SK-N-SH (cell line): ENCODE measurements at regions not wholly inside any gene's neighbourhood (a gene's known extent, or its start where the extent isn't known, plus 50 kb on each side); places are given as distances from the start of the nearest gene placed in this dataset.

ENCODE experiments used
- CTCF ChIA-PET: fragments of 300-600, 350-600 bp; formaldehyde crosslinking; extraction: SDS; loops from one replicate; lab custom pipeline; 2021; lab: Yijun Ruan, JAX
- POLR2A ChIA-PET: fragments of 350-600 bp; sonication (Branson Sonifier 250); formaldehyde crosslinking; extraction: SDS; loops from one replicate; lab custom pipeline; 2020; ENCODE audit warnings: antibody characterized with exemption, inconsistent platforms; lab: Yijun Ruan, JAX
- DNase-seq: peaks from one replicate; pipeline ENCODE4 v3.0.0; 2012
- H2AFZ ChIP-seq: fragments of 200-600 bp; sonication (generic); 2 replicates; pipeline ENCODE4 v1.8.1; 2016; ENCODE audit warnings: antibody characterized with exemption, mild to moderate bottlenecking, low read depth
- H3F3A ChIP-seq: fragments of 200-600 bp; sonication (generic); replicated peaks from 2 replicates; pipeline ENCODE3; 2016; ENCODE audit warnings: antibody characterized with exemption, mild to moderate bottlenecking; ENCODE audit not compliant: insufficient read depth
- H3K27ac ChIP-seq, 2 experiments: fragments of 200-500 bp in 1 of 2; fragments of 200-600 bp in 1 of 2; sonication (Bioruptor generic) in 1 of 2; sonication (generic), shearing (Covaris generic) in 1 of 2; 2 replicates each; pipeline versions ENCODE4 v1.5.1 to v1.6.1; 2014 to 2016; ENCODE audit warnings: low read depth in 2 of 2, inconsistent platforms in 1 of 2, low read length in 1 of 2, mild to moderate bottlenecking in 1 of 2, mixed read lengths in 1 of 2
- H3K27me3 ChIP-seq: fragments of 200-600 bp; sonication (generic), shearing (Covaris generic); 2 replicates; pipeline ENCODE4 v1.6.1; 2016; ENCODE audit warnings: mixed run types; ENCODE audit not compliant: insufficient read depth
- H3K36me3 ChIP-seq, 2 experiments: fragments of 200-500 bp in 1 of 2; fragments of 200-600 bp in 1 of 2; sonication (Bioruptor generic) in 1 of 2; sonication (generic) in 1 of 2; replicated peaks in 1 of 2; 2 replicates each; pipeline versions ENCODE3 to v1.5.1; 2014 to 2016; ENCODE audit warnings: low read length in 1 of 2, mild to moderate bottlenecking in 1 of 2; ENCODE audit not compliant: insufficient read depth in 2 of 2, control insufficient read depth in 1 of 2
- H3K4me1 ChIP-seq, 2 experiments: fragments of 200-500 bp in 1 of 2; fragments of 200-600 bp in 1 of 2; sonication (Bioruptor generic) in 1 of 2; sonication (generic), shearing (Covaris generic) in 1 of 2; 2 replicates each; pipeline versions ENCODE4 v1.5.1 to v1.6.1; 2014 to 2016; ENCODE audit warnings: low read depth in 1 of 2, low read length in 1 of 2, mixed run types in 1 of 2; ENCODE audit not compliant: insufficient read depth in 2 of 2, control insufficient read depth in 1 of 2
- H3K4me2 ChIP-seq: fragments of 200-600 bp; sonication (generic), shearing (Covaris generic); 2 replicates; pipeline ENCODE4 v1.6.1; 2017; ENCODE audit warnings: mixed run types
- H3K4me3 ChIP-seq, 2 experiments: fragments of 200-500 bp in 1 of 2; fragments of 200-600 bp in 1 of 2; sonication (Bioruptor generic) in 1 of 2; sonication (generic), shearing (Covaris generic) in 1 of 2; 2 replicates each; pipeline versions ENCODE4 v1.5.1 to v1.8.1; 2014 to 2016; ENCODE audit warnings: low read depth in 2 of 2, inconsistent platforms in 1 of 2, low read length in 1 of 2, mild to moderate bottlenecking in 1 of 2, mixed read lengths in 1 of 2, moderate library complexity in 1 of 2
- H3K79me2 ChIP-seq: fragments of 200-600 bp; sonication (generic); 2 replicates; pipeline ENCODE4 v1.8.1; 2017; ENCODE audit warnings: mild to moderate bottlenecking; ENCODE audit not compliant: insufficient read depth
- H3K9ac ChIP-seq: fragments of 200-600 bp; sonication (generic); 2 replicates; pipeline ENCODE4 v1.6.1; 2017; ENCODE audit warnings: mixed run types
- H3K9me2 ChIP-seq: fragments of 200-600 bp; sonication (generic); 2 replicates; pipeline ENCODE4 v1.6.1; 2017; ENCODE audit warnings: mixed run types
- H3K9me3 ChIP-seq: fragments of 200-600 bp; sonication (generic); 2 replicates; pipeline ENCODE4 v1.6.1; 2017; ENCODE audit warnings: mixed run types, mild to moderate bottlenecking, moderate library complexity
- H4K20me1 ChIP-seq: fragments of 200-600 bp; sonication (generic); 2 replicates; pipeline ENCODE4 v1.6.1; 2017; ENCODE audit warnings: mild to moderate bottlenecking, mixed run types; ENCODE audit not compliant: insufficient read depth
- ELF1 ChIP-seq: IDR thresholded peaks from 2 replicates; pipeline ENCODE4 v1.4.0; 2012
- EP300 ChIP-seq, 2 experiments: IDR thresholded peaks; 2 replicates each; pipeline versions ENCODE4 v1.4.0 to v1.6.1; 2012; ENCODE audit warnings: borderline replicate concordance in 1 of 2, low read depth in 1 of 2, low read length in 1 of 2
- EZH2phosphoT487 ChIP-seq: fragments of 200-600 bp; sonication (generic); IDR thresholded peaks from 2 replicates; pipeline ENCODE4 v1.6.1; 2017; ENCODE audit warnings: low read depth, mixed run types, mild to moderate bottlenecking, antibody characterized with exemption, moderate library complexity, borderline replicate concordance
- FOSL2 ChIP-seq: IDR thresholded peaks from 2 replicates; pipeline ENCODE4 v1.4.0; 2012; ENCODE audit warnings: low read depth, mild to moderate bottlenecking, moderate library complexity, borderline replicate concordance
- FOXM1 ChIP-seq: IDR thresholded peaks from 2 replicates; pipeline ENCODE4 v1.4.0; 2012; ENCODE audit warnings: low read depth, mild to moderate bottlenecking
- MEF2A ChIP-seq: IDR thresholded peaks from 2 replicates; pipeline ENCODE4 v1.4.0; 2012; ENCODE audit warnings: low read depth, borderline replicate concordance
- MXI1 ChIP-seq: IDR thresholded peaks from 2 replicates; pipeline ENCODE4 v1.6.1; 2012; ENCODE audit warnings: mild to moderate bottlenecking, low read depth, low read length, improper control_type of control experiment
- NFIC ChIP-seq: IDR thresholded peaks from 2 replicates; pipeline ENCODE4 v1.4.0; 2012; ENCODE audit warnings: borderline replicate concordance
- NRF1 ChIP-seq: IDR thresholded peaks from 2 replicates; pipeline ENCODE4 v1.6.1; 2012; ENCODE audit warnings: low read depth, mild to moderate bottlenecking, low read length
- RFX5 ChIP-seq: IDR thresholded peaks from 2 replicates; pipeline ENCODE4 v1.6.1; 2012; ENCODE audit warnings: mild to moderate bottlenecking, improper control_type of control experiment, low read length
- RXRA ChIP-seq: IDR thresholded peaks from 2 replicates; pipeline ENCODE4 v1.4.0; 2012; ENCODE audit warnings: low read depth, mild to moderate bottlenecking, borderline replicate concordance
- WGBS: methylation state at CpG from one replicate; pipeline ENCODE4 v1.1.6; 2017; ENCODE audit warnings: low lambda C conversion rate; 5-methylcytosine and 5-hydroxymethylcytosine counted together
- TF ChIP-seq, protein P1 (sequence below): IDR thresholded peaks from 2 replicates; pipeline ENCODE4 v1.4.0; 2012; ENCODE audit warnings: low read depth
- TF ChIP-seq, protein P2 (sequence below): IDR thresholded peaks from 2 replicates; pipeline ENCODE4; 2012
- TF ChIP-seq, protein P3 (sequence below): fragments of 150-350 bp; IDR thresholded peaks from 2 replicates; pipeline ENCODE4 v1.6.1; 2016; ENCODE audit warnings: mild to moderate bottlenecking, low read depth, low read length

GRCh38 chr13:38216181-38216580 is 133.5 kb upstream of the UFM1 start:
- Histone ChIP-seq H4K20me1 (no peaks in the 10 kb centered on the region), H3K27ac (no peak overlapping the region), H3K4me1 (no peaks in the 10 kb centered on the region), H3K36me3 (no peaks in the 10 kb centered on the region), H3K9me2 (no peaks in the 10 kb centered on the region), H3K9ac (no peak overlapping the region), H3K27me3 (no peaks in the 10 kb centered on the region), H3K4me3 (no peak overlapping the region), H3K4me2 (no peak overlapping the region), H3K9me3 (no peaks in the 10 kb centered on the region), H3K79me2 (no peaks in the 10 kb centered on the region), H2AFZ (no peak overlapping the region), H3F3A (no peaks in the 10 kb centered on the region)
- DNase-seq, result no peak
- ChIA-PET CTCF (no interaction called here), POLR2A (no interaction called here)
- TF ChIP-seq EP300 (IDR thresholded peaks at IDR 0.05; ENCODE audit: borderline replicate concordance in 1 of 2, low read depth in 1 of 2, low read length in 1 of 2) (no peak), NFIC (no peak), RFX5 (no peak), NRF1 (no peak), EZH2phosphoT487 (no peak), FOSL2 (no peak), MEF2A (no peak), RXRA (no peak), FOXM1 (no peak), MXI1 (no peak)
- TF ChIP-seq, protein P1, sequence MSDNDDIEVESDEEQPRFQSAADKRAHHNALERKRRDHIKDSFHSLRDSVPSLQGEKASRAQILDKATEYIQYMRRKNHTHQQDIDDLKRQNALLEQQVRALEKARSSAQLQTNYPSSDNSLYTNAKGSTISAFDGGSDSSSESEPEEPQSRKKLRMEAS, result no peak
- TF ChIP-seq, protein P2, sequence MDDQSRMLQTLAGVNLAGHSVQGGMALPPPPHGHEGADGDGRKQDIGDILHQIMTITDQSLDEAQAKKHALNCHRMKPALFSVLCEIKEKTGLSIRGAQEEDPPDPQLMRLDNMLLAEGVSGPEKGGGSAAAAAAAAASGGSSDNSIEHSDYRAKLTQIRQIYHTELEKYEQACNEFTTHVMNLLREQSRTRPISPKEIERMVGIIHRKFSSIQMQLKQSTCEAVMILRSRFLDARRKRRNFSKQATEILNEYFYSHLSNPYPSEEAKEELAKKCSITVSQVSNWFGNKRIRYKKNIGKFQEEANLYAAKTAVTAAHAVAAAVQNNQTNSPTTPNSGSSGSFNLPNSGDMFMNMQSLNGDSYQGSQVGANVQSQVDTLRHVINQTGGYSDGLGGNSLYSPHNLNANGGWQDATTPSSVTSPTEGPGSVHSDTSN, result no peak
- TF ChIP-seq, protein P3, sequence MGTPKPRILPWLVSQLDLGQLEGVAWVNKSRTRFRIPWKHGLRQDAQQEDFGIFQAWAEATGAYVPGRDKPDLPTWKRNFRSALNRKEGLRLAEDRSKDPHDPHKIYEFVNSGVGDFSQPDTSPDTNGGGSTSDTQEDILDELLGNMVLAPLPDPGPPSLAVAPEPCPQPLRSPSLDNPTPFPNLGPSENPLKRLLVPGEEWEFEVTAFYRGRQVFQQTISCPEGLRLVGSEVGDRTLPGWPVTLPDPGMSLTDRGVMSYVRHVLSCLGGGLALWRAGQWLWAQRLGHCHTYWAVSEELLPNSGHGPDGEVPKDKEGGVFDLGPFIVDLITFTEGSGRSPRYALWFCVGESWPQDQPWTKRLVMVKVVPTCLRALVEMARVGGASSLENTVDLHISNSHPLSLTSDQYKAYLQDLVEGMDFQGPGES, result no peak
- 0% methylated on average over 2 of the region's 2 CpGs for WGBS

DNA sequence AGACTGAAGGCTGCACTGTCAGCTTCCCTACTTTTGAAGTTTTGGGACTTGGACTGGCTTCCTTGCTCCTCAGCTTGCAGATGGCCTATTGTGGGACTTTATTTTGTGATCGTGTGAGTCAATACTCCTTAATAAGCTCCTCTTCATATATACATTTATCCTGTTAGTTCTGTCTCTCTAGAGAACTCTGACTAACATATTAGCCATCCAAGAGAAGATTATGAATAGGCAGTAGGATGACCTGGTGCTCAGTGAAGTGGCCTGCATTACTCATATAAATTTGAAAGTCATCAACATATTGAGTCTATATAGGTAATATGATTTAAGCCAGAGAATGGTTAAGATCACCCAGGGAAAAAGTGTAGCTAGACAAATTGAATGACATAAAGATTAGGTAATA is 136.3 kb upstream of the UFM1 start:
- no peak for TF ChIP-seq ELF1
- TF ChIP-seq, all 33 proteins: peak for 0
- Histone ChIP-seq H3K9me2 (no peaks in the 10 kb centered on the region), H3K4me3 (no peak overlapping the region), H3K27ac (no peak overlapping the region), H4K20me1 (no peaks in the 10 kb centered on the region), H2AFZ (no peak overlapping the region), H3K36me3 (no peaks in the 10 kb centered on the region), H3K4me1 (no peaks in the 10 kb centered on the region), H3F3A (no peaks in the 10 kb centered on the region), H3K79me2 (no peaks in the 10 kb centered on the region), H3K27me3 (no peaks in the 10 kb centered on the region), H3K4me2 (no peak overlapping the region), H3K9ac (no peak overlapping the region), H3K9me3 (no peaks in the 10 kb centered on the region)
- POLR2A ChIA-PET, result no interaction called here
- 0% methylated on average over 1 of the region's 1 CpG for WGBS
- CTCF ChIA-PET, result no interaction called here
- no peak for DNase-seq
